IPS DF 6.9 (cell line): ENCODE measurements at regions not wholly inside any gene's neighbourhood (a gene's known extent, or its start where the extent isn't known, plus 50 kb on each side); places are given as distances from the start of the nearest gene placed in this dataset.

ENCODE experiments used
- DNase-seq: peaks from one replicate; pipeline ENCODE4 v3.0.0-alpha.2; 2013; ENCODE audit warnings: low read depth, low spot score
- H3K27ac ChIP-seq: one replicate; pipeline ENCODE4 v1.5.1; 2013; ENCODE audit warnings: low read length, control low read depth
- H3K27me3 ChIP-seq: 2 replicates; pipeline ENCODE4 v1.6.1; 2013; ENCODE audit warnings: mild to moderate bottlenecking, low read length; ENCODE audit not compliant: control insufficient read depth, insufficient read depth
- H3K36me3 ChIP-seq: 2 replicates; pipeline ENCODE4 v1.6.1; 2013; ENCODE audit warnings: low read length; ENCODE audit not compliant: control insufficient read depth, insufficient read depth
- H3K4me1 ChIP-seq: 2 replicates; pipeline ENCODE4 v1.6.1; 2013; ENCODE audit warnings: low read length; ENCODE audit not compliant: control insufficient read depth, insufficient read depth
- H3K4me3 ChIP-seq: 2 replicates; pipeline ENCODE4 v1.5.1; 2013; ENCODE audit warnings: mild to moderate bottlenecking, low read length
- H3K9me3 ChIP-seq: 2 replicates; pipeline ENCODE4 v1.6.1; 2013; ENCODE audit warnings: low read length, inconsistent platforms; ENCODE audit not compliant: control insufficient read depth, insufficient read depth
- WGBS: extraction: QIAGEN DNeasy Blood & Tissue Kit; methylation state at CpG from one replicate; pipeline ENCODE4 v1.1.7; 2013; ENCODE audit warnings: mixed read lengths, missing lambda C conversion rate; ENCODE audit not compliant: insufficient read length, insufficient coverage; 5-methylcytosine and 5-hydroxymethylcytosine counted together

DNA sequence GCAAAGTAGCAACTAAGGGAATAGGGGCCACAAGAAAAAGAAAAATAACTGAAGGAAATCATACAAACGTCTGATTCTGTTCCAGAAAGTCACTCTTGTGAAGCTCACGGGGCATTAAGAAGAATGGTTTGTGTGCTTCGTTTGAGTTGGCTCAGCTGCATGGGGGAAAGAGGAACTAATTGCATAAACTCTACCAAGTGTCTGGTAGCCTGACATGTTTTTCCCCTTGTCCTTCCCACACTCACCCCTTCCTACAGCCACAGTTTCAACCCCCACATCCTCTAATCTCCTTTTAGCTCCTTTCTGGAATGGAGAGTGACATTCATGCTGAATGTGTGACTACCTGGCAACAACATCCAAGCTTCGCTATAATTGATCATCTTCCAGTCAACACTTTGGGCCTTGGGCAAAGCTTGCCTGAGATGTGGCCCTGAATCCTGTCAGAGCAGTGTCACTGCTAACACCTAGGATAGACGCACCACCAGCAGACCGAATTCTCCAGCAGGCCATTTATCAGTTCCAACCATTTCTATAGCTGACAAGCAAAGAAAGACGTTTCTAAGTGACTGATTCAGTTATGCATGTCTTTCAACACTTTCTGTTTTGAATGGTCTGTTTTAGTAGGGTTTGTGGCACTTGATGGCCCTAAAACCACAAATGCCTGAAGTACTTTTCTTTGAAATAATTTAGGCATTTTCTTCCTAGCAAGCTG lies 439.6 kb downstream of the TTLL7 start:
- Histone ChIP-seq H3K36me3 (no peaks in the 10 kb centered on the region), H3K27me3 (no peaks in the 10 kb centered on the region), H3K4me1 (no peaks in the 10 kb centered on the region), H3K27ac (no peak overlapping the region), H3K9me3 (no peaks in the 10 kb centered on the region), H3K4me3 (no peak overlapping the region)
- DNase-seq: no peak
- no CpG with 5 or more reads among the region's 7 CpGs for WGBS

DNA sequence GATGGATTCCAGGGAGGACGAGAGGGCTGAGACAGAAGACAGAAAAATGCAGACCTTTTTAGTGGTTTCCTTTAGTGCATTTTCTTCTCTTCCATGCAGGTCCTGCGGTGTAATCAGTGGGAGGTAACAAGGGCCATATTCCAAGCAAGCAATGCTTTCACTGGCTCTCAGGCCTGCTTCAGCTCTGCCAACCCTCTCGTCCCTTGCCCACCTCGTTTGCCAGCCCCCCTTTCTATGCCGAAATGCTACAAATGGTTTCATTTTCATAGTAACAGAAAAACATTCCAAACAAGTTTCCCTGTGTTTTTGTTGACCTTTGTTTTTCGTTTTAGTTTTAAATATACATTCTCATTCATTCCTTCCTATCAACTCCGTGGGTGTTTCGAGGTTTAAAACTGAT lies 443.1 kb downstream of the TTLL7 start:
- no CpG with 5 or more reads among the region's 8 CpGs for WGBS
- H3K27ac ChIP-seq: no peak overlapping the region
- DNase-seq: no peak
- H3K4me1 ChIP-seq: peaks cover 2% of the 10 kb centered on the region
- H3K36me3 ChIP-seq: no peaks in the 10 kb centered on the region
- H3K9me3 ChIP-seq: no peaks in the 10 kb centered on the region
- no peak overlapping the region for H3K4me3 ChIP-seq
- no peaks in the 10 kb centered on the region for H3K27me3 ChIP-seq

DNA sequence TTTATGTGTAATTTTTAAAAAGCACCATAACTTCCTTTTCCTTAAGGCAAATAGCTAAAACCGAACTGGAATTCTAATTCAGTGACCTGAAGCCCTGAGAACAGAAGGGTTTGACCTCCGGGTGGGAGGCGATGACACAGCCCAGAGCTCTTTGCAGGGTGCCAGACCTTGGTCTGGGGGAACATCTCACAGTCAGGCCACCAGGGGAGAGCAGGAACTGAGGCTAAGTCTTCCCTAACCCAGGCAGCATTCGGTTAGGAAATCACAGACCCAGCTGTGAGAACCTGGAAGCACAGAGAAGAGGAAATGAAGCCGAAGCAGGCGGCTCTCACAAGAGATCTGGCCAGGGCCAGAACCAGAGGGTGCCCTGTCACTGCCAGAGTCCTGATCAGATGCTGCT lies 444.8 kb downstream of the TTLL7 start:
- Histone ChIP-seq H3K27me3 (no peaks in the 10 kb centered on the region), H3K9me3 (no peaks in the 10 kb centered on the region), H3K4me3 (no peak overlapping the region), H3K36me3 (no peaks in the 10 kb centered on the region), H3K27ac (no peak overlapping the region), H3K4me1 (peaks cover 2% of the 10 kb centered on the region)
- no CpG with 5 or more reads among the region's 6 CpGs for WGBS
- DNase-seq: no peak

DNA sequence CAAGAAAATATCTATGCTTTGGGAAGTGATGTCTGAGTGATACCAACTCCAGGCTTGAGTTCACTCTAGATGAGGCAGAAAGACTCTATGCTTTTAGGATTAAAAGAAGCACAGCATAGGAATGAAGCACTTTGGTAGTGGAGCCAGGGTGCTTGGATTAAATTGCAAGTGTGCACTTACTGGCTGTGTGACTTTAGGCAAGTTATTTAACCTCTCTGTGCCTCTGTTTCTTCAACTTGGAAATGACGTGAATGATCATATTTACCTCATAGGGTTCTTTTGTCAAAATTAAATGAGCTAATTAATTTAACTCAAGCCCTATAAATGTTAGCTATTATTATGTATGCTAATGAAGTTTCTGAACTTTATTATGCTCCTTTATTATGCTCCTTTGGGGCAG lies 446.1 kb downstream of the TTLL7 start:
- no peaks in the 10 kb centered on the region for H3K36me3 ChIP-seq
- H3K27ac ChIP-seq: no peak overlapping the region
- H3K27me3 ChIP-seq: no peaks in the 10 kb centered on the region
- DNase-seq: no peak
- no CpG with 5 or more reads among the region's 1 CpG for WGBS
- H3K9me3 ChIP-seq: no peaks in the 10 kb centered on the region
- H3K4me3 ChIP-seq: no peak overlapping the region
- H3K4me1 ChIP-seq: peaks cover 2% of the 10 kb centered on the region

DNA sequence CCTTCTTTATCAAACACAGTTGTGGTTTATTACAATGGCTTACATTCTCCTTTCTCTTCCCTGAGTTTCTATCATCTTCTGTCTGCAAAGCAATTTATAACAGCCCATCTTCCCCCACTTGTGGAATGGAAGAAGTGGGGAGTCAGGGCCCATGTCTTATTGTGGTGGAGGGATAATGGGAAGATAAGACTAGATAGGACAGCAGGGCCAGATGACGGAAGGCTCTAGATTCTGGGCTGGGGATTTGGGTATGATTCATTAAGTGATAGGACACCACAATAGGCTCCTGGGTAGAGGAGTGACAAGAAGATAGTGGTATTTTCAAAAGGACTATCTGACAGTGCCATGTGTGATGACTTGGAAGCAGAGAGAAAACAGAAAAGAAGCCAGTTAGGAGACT lies 450.6 kb downstream of the TTLL7 start:
- Histone ChIP-seq H3K4me1 (no peaks in the 10 kb centered on the region), H3K4me3 (no peak overlapping the region), H3K36me3 (no peaks in the 10 kb centered on the region), H3K27ac (no peak overlapping the region), H3K9me3 (no peaks in the 10 kb centered on the region), H3K27me3 (no peaks in the 10 kb centered on the region)
- DNase-seq: no peak
- no CpG with 5 or more reads among the region's 1 CpG for WGBS

DNA sequence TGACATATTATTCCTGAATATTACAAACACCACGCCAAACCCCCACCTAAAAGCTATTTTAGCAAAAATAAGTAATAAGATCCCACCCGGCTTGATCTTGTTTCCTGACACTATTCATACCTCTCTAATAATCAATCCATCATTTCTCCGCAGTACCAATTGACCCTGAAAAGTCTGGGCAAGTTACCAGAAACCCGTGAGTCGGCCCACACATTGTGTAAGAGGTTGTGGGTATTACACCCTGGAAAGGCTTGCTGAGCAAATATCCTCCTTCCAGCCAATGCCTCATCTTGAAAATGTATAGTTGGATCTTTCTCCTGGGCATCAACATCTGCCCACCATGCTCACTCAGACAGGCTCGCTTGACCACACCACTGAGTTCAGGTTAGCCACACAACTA lies 451.0 kb downstream of the TTLL7 start:
- no peak overlapping the region for H3K4me3 ChIP-seq
- no peaks in the 10 kb centered on the region for H3K4me1 ChIP-seq
- H3K27ac ChIP-seq: no peak overlapping the region
- no peaks in the 10 kb centered on the region for H3K9me3 ChIP-seq
- H3K36me3 ChIP-seq: no peaks in the 10 kb centered on the region
- 100% methylated on average over 3 of the region's 6 CpGs for WGBS
- no peaks in the 10 kb centered on the region for H3K27me3 ChIP-seq
- DNase-seq: no peak

DNA sequence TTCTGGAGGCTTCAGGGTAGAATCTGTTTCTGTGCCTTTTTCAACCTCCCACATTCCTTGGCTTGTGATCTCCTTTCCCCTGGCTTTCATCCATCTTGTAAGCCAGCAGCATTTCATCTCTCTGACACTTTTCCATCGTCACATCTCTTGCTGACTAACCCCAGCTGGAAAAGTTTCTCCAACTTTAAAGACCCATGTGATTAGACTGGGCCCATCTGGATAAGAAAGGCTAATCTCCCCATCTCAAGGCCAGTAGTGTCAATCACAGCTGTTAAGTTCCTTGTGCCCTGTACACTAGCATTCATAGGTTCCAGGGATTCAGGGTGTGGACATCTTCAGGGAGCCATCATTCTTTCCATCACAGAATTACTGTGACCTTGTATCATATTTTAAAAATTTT lies 452.1 kb downstream of the TTLL7 start:
- DNase-seq: no peak
- Histone ChIP-seq H3K9me3 (no peaks in the 10 kb centered on the region), H3K36me3 (no peaks in the 10 kb centered on the region), H3K4me1 (no peaks in the 10 kb centered on the region), H3K27ac (no peak overlapping the region), H3K27me3 (no peaks in the 10 kb centered on the region), H3K4me3 (no peak overlapping the region)
- no CpG with 5 or more reads among the region's 1 CpG for WGBS

DNA sequence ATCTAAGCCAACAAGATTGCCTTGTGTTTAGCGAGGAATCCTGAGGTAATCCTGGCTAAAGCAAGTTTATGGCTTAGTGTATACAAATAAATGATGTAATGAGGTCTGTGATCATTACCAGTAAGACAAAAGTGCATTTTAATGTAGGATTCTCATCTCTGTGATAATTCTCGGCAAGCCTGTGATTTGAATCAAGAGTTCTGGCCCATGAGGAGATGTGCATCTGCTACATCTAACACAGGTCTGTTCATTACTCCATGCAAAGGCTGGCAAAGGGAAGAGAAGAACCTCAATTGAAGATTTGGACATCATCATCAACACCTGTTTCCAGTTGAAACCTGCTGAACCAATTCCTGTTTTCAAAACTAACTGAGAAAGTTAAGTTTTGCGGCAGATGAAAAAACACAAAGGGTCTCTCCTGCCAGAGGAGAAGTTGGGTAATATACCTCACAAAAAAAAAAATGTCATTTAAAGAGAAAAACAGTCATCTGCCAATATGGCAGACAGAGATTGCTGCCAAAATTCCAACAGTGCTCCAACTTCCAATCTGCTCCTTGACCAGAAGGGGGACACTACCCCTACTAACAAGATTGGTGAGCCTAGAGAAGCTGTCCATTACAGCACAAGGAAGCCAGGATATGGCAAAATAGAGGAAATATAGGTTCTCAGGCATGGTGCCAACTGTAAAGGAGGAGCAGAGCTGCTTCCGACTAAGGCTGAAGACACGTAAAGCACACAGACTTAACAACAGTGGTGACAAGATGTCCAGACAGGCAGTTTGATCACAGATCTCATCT lies 453.7 kb downstream of the TTLL7 start:
- DNase-seq: no peak
- no peaks in the 10 kb centered on the region; the same call in 1 of the 2 replicates for H3K27me3 ChIP-seq
- no peak overlapping the region for H3K4me3 ChIP-seq
- no peak overlapping the region for H3K27ac ChIP-seq
- H3K4me1 ChIP-seq: no peaks in the 10 kb centered on the region
- no CpG with 5 or more reads among the region's 5 CpGs for WGBS
- H3K36me3 ChIP-seq: no peaks in the 10 kb centered on the region
- H3K9me3 ChIP-seq: no peaks in the 10 kb centered on the region

DNA sequence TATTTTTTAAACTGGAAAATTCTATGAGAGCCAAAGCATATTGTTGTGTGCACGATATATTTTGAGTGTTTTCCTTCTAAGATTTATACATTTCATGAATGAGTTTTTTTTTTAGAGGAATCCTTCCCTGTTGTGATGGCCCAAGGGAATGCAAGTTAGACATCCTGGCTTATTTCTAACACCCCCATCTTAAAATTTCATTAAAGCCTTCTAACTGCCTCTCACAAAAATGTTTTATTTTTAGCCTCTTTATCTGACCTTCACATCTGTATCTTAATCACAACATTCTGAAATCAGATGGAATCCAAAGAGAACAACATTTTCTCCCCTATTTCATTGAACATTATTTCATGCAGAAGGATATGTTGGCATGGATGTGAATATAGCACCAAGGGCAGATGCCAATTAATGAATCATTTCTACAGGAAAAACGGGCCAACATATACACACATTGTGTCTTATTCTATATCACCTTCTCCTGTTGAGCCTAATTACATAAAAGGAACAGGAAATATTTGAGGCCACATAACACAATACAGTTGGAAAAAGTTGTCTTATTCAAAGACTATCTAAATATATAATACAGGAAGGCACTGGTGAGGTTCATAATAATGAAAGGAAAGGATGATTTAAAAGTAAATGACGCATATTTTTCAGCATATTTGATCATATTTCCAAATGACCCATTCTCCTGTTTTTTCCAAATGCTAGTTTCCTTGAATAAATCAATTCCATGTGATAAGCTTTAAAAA lies 455.5 kb downstream of the TTLL7 start:
- DNase-seq: no peak
- Histone ChIP-seq H3K4me1 (no peaks in the 10 kb centered on the region), H3K27ac (no peak overlapping the region), H3K4me3 (no peak overlapping the region), H3K9me3 (no peaks in the 10 kb centered on the region), H3K36me3 (no peaks in the 10 kb centered on the region), H3K27me3 (no peaks in the 10 kb centered on the region; the same call in 1 of the 2 replicates)
- WGBS: no CpG with 5 or more reads among the region's 3 CpGs

DNA sequence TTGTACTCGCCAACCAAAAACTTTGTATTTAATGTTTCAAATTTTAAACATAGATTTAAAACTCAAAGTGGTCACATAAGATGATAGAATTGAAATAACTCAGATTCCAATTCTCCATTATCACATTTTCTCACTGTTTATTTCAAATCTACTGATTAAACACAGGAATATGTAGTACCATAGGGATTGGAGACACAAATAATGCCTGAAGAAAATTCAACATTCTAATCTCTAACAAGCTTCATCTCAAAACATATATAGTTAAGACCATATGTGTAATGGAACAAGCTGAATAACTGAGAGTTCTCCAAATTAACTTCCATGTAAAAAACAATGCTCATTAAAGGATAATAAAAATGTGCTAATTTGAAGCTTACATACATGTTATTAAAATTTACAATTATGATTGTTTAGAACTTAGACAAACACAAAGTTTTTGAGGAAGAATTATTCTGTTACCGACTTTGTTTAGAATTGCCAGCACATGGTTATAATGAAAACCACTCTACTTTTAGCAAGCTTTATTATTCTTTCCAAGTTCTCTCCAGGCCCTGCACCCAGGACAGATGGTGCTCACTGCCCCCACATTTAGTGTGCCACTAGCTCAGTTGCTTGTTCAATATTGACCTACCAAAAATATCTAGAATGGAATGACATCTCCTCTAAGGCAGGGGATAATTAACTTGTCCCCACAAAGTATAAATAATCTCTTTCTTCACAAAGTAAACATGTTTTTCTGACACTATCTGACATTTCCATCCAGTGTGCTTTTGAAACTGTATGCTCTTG lies 467.2 kb downstream of the TTLL7 start:
- no CpG with 5 or more reads among the region's 2 CpGs for whole genome bisulfite sequencing
- no peaks in the 10 kb centered on the region for H3K27me3 ChIP-seq

More for the DNA sequence above, 467.2 kb downstream of the TTLL7 start:
- no peaks in the 10 kb centered on the region for H3K9me3 ChIP-seq
- no peak for DNase-seq
- no peaks in the 10 kb centered on the region for H3K4me1 ChIP-seq
- no peaks in the 10 kb centered on the region for H3K36me3 ChIP-seq
- no peak overlapping the region for H3K4me3 ChIP-seq
- H3K27ac ChIP-seq: no peak overlapping the region
